ENCODE measurements at regions not wholly inside any gene's neighbourhood (a gene's known extent, or its start where the extent isn't known, plus 50 kb on each side); places are given as distances from the start of the nearest gene placed in this dataset.

GRCh38 chr1:233459470-233459945 lies 132.0 kb downstream of the MAP3K21 start:
- ChIA-PET CTCF (no interaction called here), POLR2A (no interaction called here)
- H3K4me2 ChIP-seq (replicated peaks; ENCODE audit: low read depth, low read length, poor library complexity, severe bottlenecking), result no peak overlapping the region
- H3K9me3 ChIP-seq (ENCODE audit: control extremely low read depth in 1 of 3, control insufficient read depth in 2 of 3, insufficient read depth in 1 of 3, low read length in 2 of 3), result no peaks in the 10 kb centered on the region
- Mint-ChIP-seq H3K4me1 (no peaks in the 10 kb centered on the region), H3K27ac (no peak overlapping the region), H3K9me3 (ENCODE audit: insufficient read depth) (no peaks in the 10 kb centered on the region), H3K4me3 (no peak overlapping the region), H3K27me3 (no peaks in the 10 kb centered on the region)
- TF ChIP-seq EZH2 (IDR thresholded peaks at IDR 0.05; ENCODE audit: borderline replicate concordance, insufficient read depth, low read depth, low read length, poor library complexity, severe bottlenecking), result no peak
- TF ChIP-seq CTCF (IDR thresholded peaks at IDR 0.05), result no peak
- H3K79me2 ChIP-seq (ENCODE audit: control insufficient read depth, insufficient read depth, low read length), result no peaks in the 10 kb centered on the region
- no peaks in the 10 kb centered on the region for H3K36me3 ChIP-seq (replicated peaks in 1 of 2; ENCODE audit: control extremely low read depth in 1 of 2, control insufficient read depth in 1 of 2, extremely low read depth in 1 of 2, insufficient read depth in 2 of 2, low read length in 1 of 2)
- intact Hi-C loops (cut with micrococcal nuclease), result no loop called here
- H3K27me3 ChIP-seq (replicated peaks in 1 of 4; ENCODE audit: control extremely low read depth in 1 of 4, control insufficient read depth in 3 of 4, insufficient read depth in 4 of 4, low read length in 3 of 4), result no peaks in the 10 kb centered on the region
- WGBS (ENCODE audit: insufficient coverage), result 100% methylated on average over 1 of the region's 1 CpG
- ATAC-seq (ENCODE audit: low read depth) (no peak), DNase-seq (no peak)
- no peaks in the 10 kb centered on the region for H3K4me1 ChIP-seq (ENCODE audit: control insufficient read depth in 2 of 2, insufficient read depth in 2 of 2, low read length in 2 of 2)
- H3K9ac ChIP-seq (ENCODE audit: low read length), result no peak overlapping the region
- no peaks in the 10 kb centered on the region for H4K20me1 ChIP-seq (ENCODE audit: control insufficient read depth, insufficient read depth, low read length, poor library complexity, severe bottlenecking)
- no peak overlapping the region for H2AFZ ChIP-seq (ENCODE audit: insufficient read depth, low read depth, low read length, poor library complexity, severe bottlenecking)
- H3K4me3 ChIP-seq (ENCODE audit: control extremely low read depth in 1 of 5, extremely low read depth in 1 of 5, insufficient read depth in 1 of 5, low read depth in 2 of 5, low read length in 4 of 5), result no peak overlapping the region
- H3K27ac ChIP-seq (ENCODE audit: low read length in 2 of 2), result no peak overlapping the region

- Mint-ChIP-seq H3K4me1 (no peaks in the 10 kb centered on the region), H3K27me3 (no peaks in the 10 kb centered on the region), H3K4me3 (no peak overlapping the region), H3K27ac (no peak overlapping the region), H3K9me3 (ENCODE audit: insufficient read depth) (no peaks in the 10 kb centered on the region)
- H3K27ac ChIP-seq (ENCODE audit: low read length in 2 of 2), result no peak overlapping the region
- CTCF ChIA-PET, result no interaction called here
- H3K9me3 ChIP-seq (ENCODE audit: control extremely low read depth in 1 of 3, control insufficient read depth in 2 of 3, insufficient read depth in 1 of 3, low read length in 2 of 3), result no peaks in the 10 kb centered on the region
- no peaks in the 10 kb centered on the region for H3K4me1 ChIP-seq (ENCODE audit: control insufficient read depth in 2 of 2, insufficient read depth in 2 of 2, low read length in 2 of 2)
- no peak overlapping the region for H2AFZ ChIP-seq (ENCODE audit: insufficient read depth, low read depth, low read length, poor library complexity, severe bottlenecking)
- intact Hi-C loops (cut with micrococcal nuclease), result no loop called here
- H3K36me3 ChIP-seq (replicated peaks in 1 of 2; ENCODE audit: control extremely low read depth in 1 of 2, control insufficient read depth in 1 of 2, extremely low read depth in 1 of 2, insufficient read depth in 2 of 2, low read length in 1 of 2), result no peaks in the 10 kb centered on the region
- WGBS (ENCODE audit: insufficient coverage), result 94% methylated on average over 3 of the region's 5 CpGs
- H3K9ac ChIP-seq (ENCODE audit: low read length), result no peak overlapping the region
- POLR2A ChIA-PET, result no interaction called here
- no peak for TF ChIP-seq EZH2 (IDR thresholded peaks at IDR 0.05; ENCODE audit: borderline replicate concordance, insufficient read depth, low read depth, low read length, poor library complexity, severe bottlenecking)
- TF ChIP-seq CTCF (IDR thresholded peaks at IDR 0.05), result no peak
- no peak overlapping the region for H3K4me2 ChIP-seq (replicated peaks; ENCODE audit: low read depth, low read length, poor library complexity, severe bottlenecking)
- H3K79me2 ChIP-seq (ENCODE audit: control insufficient read depth, insufficient read depth, low read length), result no peaks in the 10 kb centered on the region
- no peaks in the 10 kb centered on the region for H3K27me3 ChIP-seq (replicated peaks in 1 of 4; ENCODE audit: control extremely low read depth in 1 of 4, control insufficient read depth in 3 of 4, insufficient read depth in 4 of 4, low read length in 3 of 4)
- DNase-seq (no peak), ATAC-seq (ENCODE audit: low read depth) (no peak)
- H4K20me1 ChIP-seq (ENCODE audit: control insufficient read depth, insufficient read depth, low read length, poor library complexity, severe bottlenecking), result no peaks in the 10 kb centered on the region
- no peak overlapping the region for H3K4me3 ChIP-seq (ENCODE audit: control extremely low read depth in 1 of 5, extremely low read depth in 1 of 5, insufficient read depth in 1 of 5, low read depth in 2 of 5, low read length in 4 of 5)
These were observed 132.4 kb downstream of the MAP3K21 start for GRCh38 chr1:233459968-233460367.
